HG03097 (cell line): ENCODE measurements at regions not wholly inside any gene's neighbourhood (a gene's known extent, or its start where the extent isn't known, plus 50 kb on each side); places are given as distances from the start of the nearest gene placed in this dataset.

Experiments
- ATAC-seq: cut with Tn5 transposase; IDR thresholded peaks from one replicate; pipeline ENCODE4 v1.9.1; 2021; ENCODE audit not compliant: unreplicated experiment, low FRiP score

GRCh38 chr13:54150851-54151250 is 1122.2 kb downstream of the OLFM4 start:
- no peak for ATAC-seq

- no peak for ATAC-seq
Observed at GRCh38 chr13:54162069-54162468, 1133.5 kb downstream of the OLFM4 start.

GRCh38 chr13:54165581-54166215 is 1137.1 kb downstream of the OLFM4 start:
- no peak for ATAC-seq

- no peak for ATAC-seq
Observed at GRCh38 chr13:54173996-54174395, 1145.4 kb downstream of the OLFM4 start.

GRCh38 chr13:54175466-54175865 is 1146.9 kb downstream of the OLFM4 start:
- ATAC-seq: no peak

GRCh38 chr13:54177466-54177865 is 1148.9 kb downstream of the OLFM4 start:
- no peak for ATAC-seq

- no peak for ATAC-seq
Observed at GRCh38 chr13:54183166-54183565, 1154.6 kb downstream of the OLFM4 start.

GRCh38 chr13:54183728-54184127 is 1155.1 kb downstream of the OLFM4 start:
- ATAC-seq: no peak

- no peak for ATAC-seq
Observed at GRCh38 chr13:54184576-54184975, 1156.0 kb downstream of the OLFM4 start.

GRCh38 chr13:54185101-54185500 is 1156.5 kb downstream of the OLFM4 start:
- no peak for ATAC-seq

GRCh38 chr13:54185785-54186184 is 1157.2 kb downstream of the OLFM4 start:
- ATAC-seq: no peak

- ATAC-seq: no peak
Observed at GRCh38 chr13:54187461-54187860, 1158.8 kb downstream of the OLFM4 start.

GRCh38 chr13:54194233-54195024 is 1165.8 kb downstream of the OLFM4 start:
- ATAC-seq: no peak

- no peak for ATAC-seq
Observed at GRCh38 chr13:54196684-54197083, 1168.1 kb downstream of the OLFM4 start.

GRCh38 chr13:54198911-54199310 is 1170.3 kb downstream of the OLFM4 start:
- no peak for ATAC-seq

GRCh38 chr13:54206626-54207025 is 1178.0 kb downstream of the OLFM4 start:
- ATAC-seq: no peak

GRCh38 chr13:54210397-54211049 is 1181.9 kb downstream of the OLFM4 start:
- no peak for ATAC-seq

GRCh38 chr13:54216221-54216620 is 1187.6 kb downstream of the OLFM4 start:
- no peak for ATAC-seq

GRCh38 chr13:54226876-54227275 is 1198.3 kb downstream of the OLFM4 start:
- ATAC-seq: no peak

- ATAC-seq: no peak
Observed at GRCh38 chr13:54232700-54233099, 1204.1 kb downstream of the OLFM4 start.

- no peak for ATAC-seq
Observed at GRCh38 chr13:54234607-54235006, 1206.0 kb downstream of the OLFM4 start.

- no peak for ATAC-seq
Observed at GRCh38 chr13:54241719-54242118, 1213.1 kb downstream of the OLFM4 start.
